ENCODE measurements at regions not wholly inside any gene's neighbourhood (a gene's known extent, or its start where the extent isn't known, plus 50 kb on each side); places are given as distances from the start of the nearest gene placed in this dataset.

- TF ChIP-seq, protein P1, sequence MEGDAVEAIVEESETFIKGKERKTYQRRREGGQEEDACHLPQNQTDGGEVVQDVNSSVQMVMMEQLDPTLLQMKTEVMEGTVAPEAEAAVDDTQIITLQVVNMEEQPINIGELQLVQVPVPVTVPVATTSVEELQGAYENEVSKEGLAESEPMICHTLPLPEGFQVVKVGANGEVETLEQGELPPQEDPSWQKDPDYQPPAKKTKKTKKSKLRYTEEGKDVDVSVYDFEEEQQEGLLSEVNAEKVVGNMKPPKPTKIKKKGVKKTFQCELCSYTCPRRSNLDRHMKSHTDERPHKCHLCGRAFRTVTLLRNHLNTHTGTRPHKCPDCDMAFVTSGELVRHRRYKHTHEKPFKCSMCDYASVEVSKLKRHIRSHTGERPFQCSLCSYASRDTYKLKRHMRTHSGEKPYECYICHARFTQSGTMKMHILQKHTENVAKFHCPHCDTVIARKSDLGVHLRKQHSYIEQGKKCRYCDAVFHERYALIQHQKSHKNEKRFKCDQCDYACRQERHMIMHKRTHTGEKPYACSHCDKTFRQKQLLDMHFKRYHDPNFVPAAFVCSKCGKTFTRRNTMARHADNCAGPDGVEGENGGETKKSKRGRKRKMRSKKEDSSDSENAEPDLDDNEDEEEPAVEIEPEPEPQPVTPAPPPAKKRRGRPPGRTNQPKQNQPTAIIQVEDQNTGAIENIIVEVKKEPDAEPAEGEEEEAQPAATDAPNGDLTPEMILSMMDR (optimal IDR thresholded peaks at IDR 0.05 in 1 of 3, IDR thresholded peaks at IDR 0.05 in 1 of 3, conservative IDR thresholded peaks at IDR 0.05 in 1 of 3; ENCODE audit: extremely low read depth in 1 of 3, insufficient read depth in 2 of 3, low read length in 3 of 3): no peak
- no peak for TF ChIP-seq EZH2 (IDR thresholded peaks at IDR 0.05; ENCODE audit: low read length)
Observed at GRCh38 chr7:81321949-81322348, 403.1 kb upstream of the SEMA3C start.
